Inferior parietal cortex (tissue), 1 donor: ENCODE measurements at regions not wholly inside any gene's neighbourhood (a gene's known extent, or its start where the extent isn't known, plus 50 kb on each side); places are given as distances from the start of the nearest gene placed in this dataset.
"Not testable (repeated sequence)": the region's sequence is repeated elsewhere in the genome, so short reads cannot be mapped to it uniquely, and the experiment has no call there.

Source experiments
- DNase-seq: peaks from one replicate; pipeline ENCODE4 v3.0.0-alpha.2; 2016; ENCODE audit errors: extremely low spot score

GRCh38 chr5:13218518-13218917, 726.0 kb downstream of the DNAH5 start:
- DNase-seq = no peak

GRCh38 chr5:13217636-13218035, 726.9 kb downstream of the DNAH5 start:
- no peak for DNase-seq

- DNase-seq = no peak
Measured at GRCh38 chr5:13215806-13216205, 728.7 kb downstream of the DNAH5 start.

- DNase-seq = no peak
Measured at GRCh38 chr5:13215370-13215769, 729.1 kb downstream of the DNAH5 start.

- DNase-seq = no peak
Measured at GRCh38 chr5:13214182-13214581, 730.3 kb downstream of the DNAH5 start.

GRCh38 chr5:13212886-13213285, 731.6 kb downstream of the DNAH5 start:
- DNase-seq = no peak

- DNase-seq = no peak
Measured at GRCh38 chr5:13211064-13211463, 733.4 kb downstream of the DNAH5 start.

GRCh38 chr5:13207112-13207511, 737.4 kb downstream of the DNAH5 start:
- DNase-seq = no peak

GRCh38 chr5:13201022-13201421, 743.5 kb downstream of the DNAH5 start:
- no peak for DNase-seq

- peak; percentile 20 for DNase-seq
Measured at GRCh38 chr5:13198226-13198625, 746.3 kb downstream of the DNAH5 start.

GRCh38 chr5:13189532-13189931, 755.0 kb downstream of the DNAH5 start:
- DNase-seq = no peak

GRCh38 chr5:13188371-13188770, 756.1 kb downstream of the DNAH5 start:
- no peak for DNase-seq

- DNase-seq = no peak
Measured at GRCh38 chr5:13187186-13187585, 757.3 kb downstream of the DNAH5 start.

- no peak for DNase-seq
Measured at GRCh38 chr5:13186177-13186576, 758.3 kb downstream of the DNAH5 start.

- DNase-seq = no peak
Measured at GRCh38 chr5:13179407-13180087, 764.9 kb downstream of the DNAH5 start.

- DNase-seq = no peak
Measured at GRCh38 chr5:13143630-13144029, 800.9 kb downstream of the DNAH5 start.

GRCh38 chr5:13143214-13143613, 801.3 kb downstream of the DNAH5 start:
- DNase-seq = no peak

- DNase-seq = no peak
Measured at GRCh38 chr5:13133951-13134350, 810.5 kb downstream of the DNAH5 start.

GRCh38 chr5:13115476-13115875, 829.0 kb downstream of the DNAH5 start:
- no peak for DNase-seq

GRCh38 chr5:13108265-13108664, 836.2 kb downstream of the DNAH5 start:
- DNase-seq = no peak

GRCh38 chr5:13107537-13107936, 837.0 kb downstream of the DNAH5 start:
- no peak for DNase-seq

- no peak for DNase-seq
Measured at GRCh38 chr5:13081116-13081515, 863.4 kb downstream of the DNAH5 start.

GRCh38 chr5:13072936-13073335, 871.6 kb downstream of the DNAH5 start:
- not testable (repeated sequence) for DNase-seq

GRCh38 chr5:13063088-13063487, 881.4 kb downstream of the DNAH5 start:
- DNase-seq = no peak
